ENCODE measurements at regions not wholly inside any gene's neighbourhood (a gene's known extent, or its start where the extent isn't known, plus 50 kb on each side); places are given as distances from the start of the nearest gene placed in this dataset.

GRCh38 chrX:50973199-50973598 is 62.7 kb downstream of the BMP15 start:
- TF ChIP-seq POLR2A (IDR thresholded peaks at IDR 0.05): no peak
- TF ChIP-seq CTCF (IDR thresholded peaks at IDR 0.05): no peak
- TF ChIP-seq POLR2AphosphoS5 (IDR thresholded peaks at IDR 0.05): no peak
